ENCODE measurements at regions not wholly inside any gene's neighbourhood (a gene's known extent, or its start where the extent isn't known, plus 50 kb on each side); places are given as distances from the start of the nearest gene placed in this dataset.

DNA sequence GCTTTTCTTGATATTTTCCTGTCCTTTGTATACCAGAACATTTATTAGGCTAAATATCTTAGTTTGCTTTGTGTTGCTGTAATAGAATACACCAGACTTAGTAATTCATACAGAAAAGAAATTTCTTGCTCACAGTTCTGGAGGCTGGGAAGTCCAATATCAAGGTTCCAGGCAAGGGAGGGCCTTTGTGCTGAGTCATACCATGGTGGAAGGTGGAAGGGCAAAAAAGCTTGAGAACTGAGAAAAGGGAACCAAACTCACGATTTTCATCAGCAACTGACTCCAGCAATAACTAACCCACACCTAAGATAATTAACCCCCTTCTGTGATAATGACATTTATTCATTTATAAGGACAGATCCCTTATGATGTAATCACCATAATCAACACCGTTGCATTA is 496.9 kb upstream of the SUCLG2 start:
- H3K9ac ChIP-seq (ENCODE audit: low read length) = no peak overlapping the region
- no peaks in the 10 kb centered on the region for H3K27me3 ChIP-seq (ENCODE audit: insufficient read depth, low read length)
- TF ChIP-seq CTCF (IDR thresholded peaks at IDR 0.05; ENCODE audit: low read length) (no peak), EZH2 (IDR thresholded peaks at IDR 0.05; ENCODE audit: borderline replicate concordance, low read length) (no peak)
- H4K20me1 ChIP-seq (ENCODE audit: insufficient read depth, low read length) = no peaks in the 10 kb centered on the region
- H3K4me2 ChIP-seq (ENCODE audit: low read length) = no peak overlapping the region
- H3K9me2 ChIP-seq (ENCODE audit: low read depth, low read length) = no peaks in the 10 kb centered on the region
- no peak overlapping the region for H3K27ac ChIP-seq (ENCODE audit: low read depth, low read length, poor library complexity, severe bottlenecking)
- H3K36me3 ChIP-seq (ENCODE audit: insufficient read depth, low read length) = no peaks in the 10 kb centered on the region
- no peaks in the 10 kb centered on the region for H3F3A ChIP-seq (ENCODE audit: insufficient read depth, low read length)
- H3K4me3 ChIP-seq (ENCODE audit: low read depth, low read length, poor library complexity, severe bottlenecking) = no peak overlapping the region
- no peak overlapping the region for H2AFZ ChIP-seq (ENCODE audit: low read length)
- H3K4me1 ChIP-seq (ENCODE audit: insufficient read depth, low read length, severe bottlenecking) = no peaks in the 10 kb centered on the region
- H3K9me3 ChIP-seq (ENCODE audit: low read length) = no peaks in the 10 kb centered on the region
- no peaks in the 10 kb centered on the region for H3K79me2 ChIP-seq (ENCODE audit: insufficient read depth, low read length)

DNA sequence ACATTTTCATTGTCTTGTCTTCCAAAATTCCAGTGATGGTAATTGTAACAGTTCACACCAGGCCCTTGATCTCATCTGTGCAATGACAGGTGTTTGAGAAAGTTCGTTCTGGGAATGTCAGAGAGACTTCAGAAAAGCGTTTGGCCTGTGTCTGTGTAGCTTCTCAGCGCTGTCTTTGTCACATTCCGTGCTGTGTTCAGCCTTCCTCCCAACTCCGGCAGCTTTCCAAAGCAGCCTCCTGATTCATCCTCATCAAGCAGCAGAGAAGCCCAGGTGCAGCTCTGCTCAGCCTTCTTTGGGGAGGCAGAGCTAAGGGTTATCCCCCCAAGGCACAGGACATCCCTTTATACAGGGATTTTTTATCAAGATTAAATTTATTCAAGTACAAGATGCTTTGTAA is 494.0 kb upstream of the SUCLG2 start:
- no peak overlapping the region for H3K4me3 ChIP-seq (ENCODE audit: low read depth, low read length, poor library complexity, severe bottlenecking)

GRCh38 chr3:68142441-68142840 is 488.0 kb upstream of the SUCLG2 start:
- Histone ChIP-seq H3K27me3 (ENCODE audit: insufficient read depth, low read length) (no peaks in the 10 kb centered on the region), H2AFZ (ENCODE audit: low read length) (no peak overlapping the region), H3K79me2 (ENCODE audit: insufficient read depth, low read length) (no peaks in the 10 kb centered on the region), H3K9ac (ENCODE audit: low read length) (no peak overlapping the region), H3K27ac (ENCODE audit: low read depth, low read length, poor library complexity, severe bottlenecking) (no peak overlapping the region), H3K36me3 (ENCODE audit: insufficient read depth, low read length) (no peaks in the 10 kb centered on the region), H3F3A (ENCODE audit: insufficient read depth, low read length) (no peaks in the 10 kb centered on the region), H4K20me1 (ENCODE audit: insufficient read depth, low read length) (no peaks in the 10 kb centered on the region), H3K9me3 (ENCODE audit: low read length) (no peaks in the 10 kb centered on the region), H3K4me3 (ENCODE audit: low read depth, low read length, poor library complexity, severe bottlenecking) (no peak overlapping the region), H3K9me2 (ENCODE audit: low read depth, low read length) (no peaks in the 10 kb centered on the region), H3K4me1 (ENCODE audit: insufficient read depth, low read length, severe bottlenecking) (no peaks in the 10 kb centered on the region), H3K4me2 (ENCODE audit: low read length) (no peak overlapping the region)
- TF ChIP-seq CTCF (IDR thresholded peaks at IDR 0.05; ENCODE audit: low read length) = no peak
- TF ChIP-seq EZH2 (IDR thresholded peaks at IDR 0.05; ENCODE audit: borderline replicate concordance, low read length) = no peak

More for the DNA sequence above, 494.0 kb upstream of the SUCLG2 start:
- Histone ChIP-seq H3K27ac (ENCODE audit: low read depth, low read length, poor library complexity, severe bottlenecking) (no peak overlapping the region), H3K27me3 (ENCODE audit: insufficient read depth, low read length) (no peaks in the 10 kb centered on the region), H4K20me1 (ENCODE audit: insufficient read depth, low read length) (no peaks in the 10 kb centered on the region), H3K4me1 (ENCODE audit: insufficient read depth, low read length, severe bottlenecking) (no peaks in the 10 kb centered on the region), H3K36me3 (ENCODE audit: insufficient read depth, low read length) (no peaks in the 10 kb centered on the region), H2AFZ (ENCODE audit: low read length) (no peak overlapping the region), H3K79me2 (ENCODE audit: insufficient read depth, low read length) (no peaks in the 10 kb centered on the region), H3K9ac (ENCODE audit: low read length) (no peak overlapping the region), H3K9me3 (ENCODE audit: low read length) (no peaks in the 10 kb centered on the region), H3F3A (ENCODE audit: insufficient read depth, low read length) (no peaks in the 10 kb centered on the region), H3K9me2 (ENCODE audit: low read depth, low read length) (no peaks in the 10 kb centered on the region), H3K4me2 (ENCODE audit: low read length) (no peak overlapping the region)
- TF ChIP-seq CTCF (IDR thresholded peaks at IDR 0.05; ENCODE audit: low read length) = no peak
- TF ChIP-seq EZH2 (IDR thresholded peaks at IDR 0.05; ENCODE audit: borderline replicate concordance, low read length) = no peak

Data from OCI-LY1 (cell line).